ENCODE measurements at regions not wholly inside any gene's neighbourhood (a gene's known extent, or its start where the extent isn't known, plus 50 kb on each side); places are given as distances from the start of the nearest gene placed in this dataset.

GRCh38 chr18:34990597-34990996, 50.6 kb upstream of the MAPRE2 start:
- H3K27me3 Mint-ChIP-seq (ENCODE audit: unreplicated experiment): no peaks in the 10 kb centered on the region
- H3K4me1 Mint-ChIP-seq (ENCODE audit: low read depth, unreplicated experiment): no peaks in the 10 kb centered on the region
- no peak for DNase-seq
- no peaks in the 10 kb centered on the region for H3K9me3 Mint-ChIP-seq (ENCODE audit: unreplicated experiment)
- TF ChIP-seq CTCF (IDR thresholded peaks at IDR 0.05; ENCODE audit: partially characterized antibody, unreplicated experiment): no peak
- H3K4me3 Mint-ChIP-seq (ENCODE audit: unreplicated experiment): no peak overlapping the region
- no peak overlapping the region for H3K27ac Mint-ChIP-seq (ENCODE audit: unreplicated experiment)
- H3K36me3 Mint-ChIP-seq (ENCODE audit: unreplicated experiment): peaks cover 6% of the 10 kb centered on the region

GRCh38 chr18:34991152-34991551, 50.1 kb upstream of the MAPRE2 start:
- Mint-ChIP-seq H3K4me1 (ENCODE audit: low read depth, unreplicated experiment) (no peaks in the 10 kb centered on the region), H3K27ac (ENCODE audit: unreplicated experiment) (no peak overlapping the region), H3K4me3 (ENCODE audit: unreplicated experiment) (no peak overlapping the region), H3K9me3 (ENCODE audit: unreplicated experiment) (no peaks in the 10 kb centered on the region), H3K27me3 (ENCODE audit: unreplicated experiment) (no peaks in the 10 kb centered on the region), H3K36me3 (ENCODE audit: unreplicated experiment) (peaks cover 12% of the 10 kb centered on the region)
- DNase-seq: no peak
- TF ChIP-seq CTCF (IDR thresholded peaks at IDR 0.05; ENCODE audit: partially characterized antibody, unreplicated experiment): no peak

All from glutamatergic neuron (in vitro differentiated cells).